AG10803 (cell line): ENCODE measurements at regions not wholly inside any gene's neighbourhood (a gene's known extent, or its start where the extent isn't known, plus 50 kb on each side); places are given as distances from the start of the nearest gene placed in this dataset.

ENCODE experiments used
- DNase-seq: peaks from one replicate; pipeline ENCODE4 v3.0.0; 2010; ENCODE audit warnings: low read depth
- H3K4me3 ChIP-seq: 2 replicates; pipeline ENCODE4 v1.5.1; 2011; ENCODE audit warnings: mild to moderate bottlenecking, low read length, control low read depth
- CTCF ChIP-seq: conservative IDR thresholded peaks from 2 replicates; pipeline ENCODE4 v1.5.1; 2011; ENCODE audit warnings: mild to moderate bottlenecking, low read length, control low read depth, inconsistent platforms

GRCh38 chr18:30652387-30652786, 390.2 kb downstream of the DSC3 start:
- no peak for DNase-seq
- TF ChIP-seq CTCF: no peak

GRCh38 chr18:30650499-30650898, 392.0 kb downstream of the DSC3 start:
- no peak for TF ChIP-seq CTCF

More at GRCh38 chr18:30652387-30652786, 390.2 kb downstream of the DSC3 start:
- no peak overlapping the region for H3K4me3 ChIP-seq

GRCh38 chr18:30644158-30644557, 398.4 kb downstream of the DSC3 start:
- no peak overlapping the region for H3K4me3 ChIP-seq
- no peak for DNase-seq
- no peak for TF ChIP-seq CTCF

More at GRCh38 chr18:30650499-30650898, 392.0 kb downstream of the DSC3 start:
- DNase-seq: no peak
- no peak overlapping the region for H3K4me3 ChIP-seq

GRCh38 chr18:30639361-30639760, 403.2 kb downstream of the DSC3 start:
- H3K4me3 ChIP-seq: no peak overlapping the region
- DNase-seq: no peak

GRCh38 chr18:30634249-30634648, 408.3 kb downstream of the DSC3 start:
- TF ChIP-seq CTCF: no peak
- DNase-seq: no peak
- H3K4me3 ChIP-seq: no peak overlapping the region

More at GRCh38 chr18:30639361-30639760, 403.2 kb downstream of the DSC3 start:
- TF ChIP-seq CTCF: no peak

- no peak for TF ChIP-seq CTCF
- DNase-seq: no peak
- no peak overlapping the region for H3K4me3 ChIP-seq
Measured at GRCh38 chr18:30632071-30632698, 410.4 kb downstream of the DSC3 start.

- TF ChIP-seq CTCF: no peak
- H3K4me3 ChIP-seq: no peak overlapping the region
- no peak for DNase-seq
Measured at GRCh38 chr18:30625961-30626360, 416.6 kb downstream of the DSC3 start.
